ENCODE measurements at regions not wholly inside any gene's neighbourhood (a gene's known extent, or its start where the extent isn't known, plus 50 kb on each side); places are given as distances from the start of the nearest gene placed in this dataset.

DNA sequence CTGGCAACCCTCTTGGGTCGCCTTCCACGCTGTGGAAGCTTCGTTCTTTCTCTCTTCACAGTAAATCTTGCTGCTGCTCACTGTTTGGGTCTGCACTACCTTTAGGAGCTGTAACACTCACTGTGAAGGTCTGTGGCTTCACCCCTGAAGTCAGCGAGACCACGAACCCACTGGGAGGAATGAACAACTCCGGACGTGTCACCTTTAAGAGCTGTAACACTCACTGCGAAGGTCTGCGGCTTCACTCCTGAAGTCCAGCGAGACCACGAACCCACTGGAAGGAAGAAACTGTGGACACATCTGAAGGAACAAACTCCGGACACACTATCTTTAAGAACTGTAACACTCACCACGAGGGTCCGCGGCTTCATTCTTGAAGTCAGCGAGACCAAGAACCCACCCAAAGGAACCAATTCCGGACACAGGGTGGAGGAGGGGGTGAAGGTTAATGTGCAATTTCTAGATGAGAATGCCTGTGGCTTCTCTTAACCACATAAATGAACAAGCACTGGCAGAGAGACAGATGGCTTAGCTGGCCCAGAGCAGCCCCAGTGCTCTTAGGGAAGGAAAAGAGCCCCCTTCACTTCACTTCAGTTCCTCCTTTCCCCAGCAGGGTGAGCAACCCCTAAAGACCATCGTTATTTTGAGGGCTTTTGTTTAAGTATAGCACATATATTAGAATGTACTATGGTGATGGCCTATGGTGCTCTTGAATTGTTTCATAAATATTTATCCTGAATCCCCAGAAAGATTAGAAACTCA, 73.0 kb downstream of the LUZP4 start:
- TF ChIP-seq, protein P1, sequence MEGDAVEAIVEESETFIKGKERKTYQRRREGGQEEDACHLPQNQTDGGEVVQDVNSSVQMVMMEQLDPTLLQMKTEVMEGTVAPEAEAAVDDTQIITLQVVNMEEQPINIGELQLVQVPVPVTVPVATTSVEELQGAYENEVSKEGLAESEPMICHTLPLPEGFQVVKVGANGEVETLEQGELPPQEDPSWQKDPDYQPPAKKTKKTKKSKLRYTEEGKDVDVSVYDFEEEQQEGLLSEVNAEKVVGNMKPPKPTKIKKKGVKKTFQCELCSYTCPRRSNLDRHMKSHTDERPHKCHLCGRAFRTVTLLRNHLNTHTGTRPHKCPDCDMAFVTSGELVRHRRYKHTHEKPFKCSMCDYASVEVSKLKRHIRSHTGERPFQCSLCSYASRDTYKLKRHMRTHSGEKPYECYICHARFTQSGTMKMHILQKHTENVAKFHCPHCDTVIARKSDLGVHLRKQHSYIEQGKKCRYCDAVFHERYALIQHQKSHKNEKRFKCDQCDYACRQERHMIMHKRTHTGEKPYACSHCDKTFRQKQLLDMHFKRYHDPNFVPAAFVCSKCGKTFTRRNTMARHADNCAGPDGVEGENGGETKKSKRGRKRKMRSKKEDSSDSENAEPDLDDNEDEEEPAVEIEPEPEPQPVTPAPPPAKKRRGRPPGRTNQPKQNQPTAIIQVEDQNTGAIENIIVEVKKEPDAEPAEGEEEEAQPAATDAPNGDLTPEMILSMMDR (IDR thresholded peaks at IDR 0.05) = no peak
- TF ChIP-seq POLR2A (IDR thresholded peaks at IDR 0.05) = no peak
